Activated CD8-positive, alpha-beta memory T cell treated with anti-CD3 and anti-CD28 coated beads for 36 hours (primary cell): ENCODE measurements at regions not wholly inside any gene's neighbourhood (a gene's known extent, or its start where the extent isn't known, plus 50 kb on each side); places are given as distances from the start of the nearest gene placed in this dataset.
"Not testable (repeated sequence)": the region's sequence is repeated elsewhere in the genome, so short reads cannot be mapped to it uniquely, and the experiment has no call there.

Experiments used
- CTCF ChIA-PET: fragments of 350-600 bp; sonication (Branson Sonifier 250); formaldehyde crosslinking; loops from one replicate; lab custom pipeline; 2021; ENCODE audit warnings: antibody characterized with exemption; lab: Charles Lee
- POLR2A ChIA-PET: fragments of 350-600 bp; sonication (Branson Sonifier 250); formaldehyde crosslinking; loops from one replicate; lab custom pipeline; 2021; ENCODE audit warnings: antibody characterized with exemption; lab: Charles Lee

DNA sequence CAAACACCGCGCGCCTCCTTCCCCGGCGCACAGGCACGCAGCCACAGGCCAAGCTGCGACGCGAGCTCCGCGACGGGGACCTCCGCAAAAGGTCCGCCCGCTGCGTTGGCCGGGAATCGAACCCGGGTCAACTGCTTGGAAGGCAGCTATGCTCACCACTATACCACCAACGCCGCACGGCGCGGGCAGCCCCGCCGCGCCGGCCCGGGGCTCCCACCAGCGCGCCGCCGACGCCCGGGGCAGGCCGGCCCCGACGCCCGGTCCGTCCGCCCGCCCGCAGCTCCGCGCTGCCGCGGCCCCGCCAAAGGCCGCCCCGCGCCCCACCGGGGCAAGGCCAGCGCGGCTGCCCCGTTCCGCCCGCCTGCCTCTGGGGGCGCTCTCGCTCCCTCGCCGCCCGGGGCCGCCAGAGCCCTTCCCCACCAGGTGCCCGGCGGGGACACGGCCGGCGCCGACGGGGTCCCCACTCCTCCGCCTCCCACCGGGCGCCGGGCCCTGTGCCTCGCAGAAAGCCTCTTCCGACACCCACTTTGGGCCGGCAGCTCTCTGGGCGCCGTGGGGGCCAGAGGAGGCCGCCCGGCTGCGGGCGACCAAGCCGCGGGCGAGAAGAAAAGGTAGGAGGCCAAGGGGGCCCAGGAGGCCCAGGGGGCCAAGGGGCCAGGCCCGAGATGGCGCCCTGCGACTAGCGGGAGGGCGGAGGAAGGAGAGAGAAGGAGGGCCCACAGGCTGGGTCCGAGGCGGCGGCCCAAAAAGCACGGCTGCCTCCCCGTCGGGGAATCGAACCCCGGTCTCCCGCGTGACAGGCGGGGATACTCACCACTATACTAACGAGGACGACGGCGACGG, 50.2 kb upstream of the FCGR2A start:
- POLR2A ChIA-PET, CTCF ChIA-PET: not testable (repeated sequence)

DNA sequence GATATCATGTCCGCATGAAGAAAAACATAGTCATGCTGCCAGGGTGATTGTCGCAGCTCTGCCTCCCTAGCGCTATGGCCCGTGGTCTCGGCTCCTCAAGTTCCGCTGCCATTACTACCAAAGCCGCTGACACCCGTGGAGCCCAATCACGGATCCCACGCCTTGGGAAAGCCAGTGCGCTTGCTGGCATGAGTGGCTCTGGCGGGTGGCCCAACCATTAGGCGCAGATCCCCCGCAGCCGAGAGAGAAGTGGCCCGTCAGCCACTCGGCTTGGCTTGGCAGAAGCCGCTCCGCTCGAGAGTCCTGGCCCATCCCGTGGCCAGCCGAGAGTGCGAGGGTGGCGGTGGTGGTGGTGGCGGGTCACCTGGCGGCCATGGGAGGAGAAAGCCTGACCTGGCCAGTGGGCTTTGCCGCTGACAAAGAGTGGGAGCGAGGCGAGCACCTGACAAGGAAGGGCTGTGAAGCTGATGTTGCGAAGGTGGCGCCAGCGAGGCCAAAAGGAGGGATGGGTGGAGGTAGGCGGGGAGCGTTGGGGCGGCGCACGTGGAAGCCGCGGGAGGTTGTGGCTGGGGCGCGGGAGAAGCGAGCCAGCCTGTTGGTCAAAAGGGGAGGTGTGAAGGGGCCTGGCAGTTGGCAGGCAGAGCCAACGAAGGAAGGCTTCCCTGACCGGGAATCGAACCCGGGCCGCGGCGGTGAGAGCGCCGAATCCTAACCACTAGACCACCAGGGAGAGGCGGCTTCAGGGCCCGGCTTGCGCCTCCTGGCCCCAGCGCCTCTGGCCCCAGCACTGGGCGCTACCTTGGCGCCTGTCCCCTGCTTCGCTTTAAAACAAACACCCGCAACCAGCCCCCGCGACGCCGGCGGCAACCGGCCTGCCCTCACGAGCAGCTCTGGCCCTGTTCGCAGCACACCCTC, 51.0 kb upstream of the FCGR2A start:
- POLR2A ChIA-PET, CTCF ChIA-PET: not testable (repeated sequence)

DNA sequence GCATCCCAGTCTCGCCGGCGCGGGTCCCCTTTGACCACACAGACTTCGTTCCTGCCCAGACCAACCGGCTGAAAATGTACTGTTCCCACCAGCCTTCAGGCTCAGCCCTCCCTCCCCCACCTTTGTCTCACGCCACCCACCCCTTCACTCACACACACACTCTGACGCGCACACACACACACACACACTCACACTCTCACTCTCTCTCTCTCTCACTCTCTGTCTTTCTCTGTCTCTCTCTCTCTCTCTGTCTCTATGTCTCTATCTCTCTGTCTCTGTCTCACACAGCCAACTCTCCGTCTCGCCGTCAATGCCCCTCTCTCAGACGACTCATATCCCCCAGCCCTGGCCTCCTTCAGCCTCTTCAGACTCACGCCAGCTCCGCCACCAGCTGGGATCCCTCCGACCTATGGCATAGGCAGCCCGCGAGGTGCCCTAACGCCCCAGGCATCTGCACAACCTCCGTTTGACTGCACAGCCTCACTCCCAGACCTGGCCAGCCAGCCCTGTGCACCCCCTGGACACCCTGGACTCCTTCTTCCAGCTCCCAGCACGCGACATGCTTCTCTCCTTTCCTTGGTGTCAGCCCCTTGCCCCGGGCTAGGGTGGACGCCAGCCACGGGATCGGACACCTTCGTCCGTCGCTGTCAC, 53.4 kb upstream of the FCGR2A start:
- POLR2A ChIA-PET, CTCF ChIA-PET: not testable (repeated sequence)

DNA sequence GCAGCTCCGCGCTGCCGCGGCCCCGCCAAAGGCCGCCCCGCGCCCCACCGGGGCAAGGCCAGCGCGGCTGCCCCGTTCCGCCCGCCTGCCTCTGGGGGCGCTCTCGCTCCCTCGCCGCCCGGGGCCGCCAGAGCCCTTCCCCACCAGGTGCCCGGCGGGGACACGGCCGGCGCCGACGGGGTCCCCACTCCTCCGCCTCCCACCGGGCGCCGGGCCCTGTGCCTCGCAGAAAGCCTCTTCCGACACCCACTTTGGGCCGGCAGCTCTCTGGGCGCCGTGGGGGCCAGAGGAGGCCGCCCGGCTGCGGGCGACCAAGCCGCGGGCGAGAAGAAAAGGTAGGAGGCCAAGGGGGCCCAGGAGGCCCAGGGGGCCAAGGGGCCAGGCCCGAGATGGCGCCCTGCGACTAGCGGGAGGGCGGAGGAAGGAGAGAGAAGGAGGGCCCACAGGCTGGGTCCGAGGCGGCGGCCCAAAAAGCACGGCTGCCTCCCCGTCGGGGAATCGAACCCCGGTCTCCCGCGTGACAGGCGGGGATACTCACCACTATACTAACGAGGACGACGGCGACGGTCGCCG, 57.4 kb upstream of the FCGR2A start:
- POLR2A ChIA-PET, CTCF ChIA-PET: not testable (repeated sequence)

DNA sequence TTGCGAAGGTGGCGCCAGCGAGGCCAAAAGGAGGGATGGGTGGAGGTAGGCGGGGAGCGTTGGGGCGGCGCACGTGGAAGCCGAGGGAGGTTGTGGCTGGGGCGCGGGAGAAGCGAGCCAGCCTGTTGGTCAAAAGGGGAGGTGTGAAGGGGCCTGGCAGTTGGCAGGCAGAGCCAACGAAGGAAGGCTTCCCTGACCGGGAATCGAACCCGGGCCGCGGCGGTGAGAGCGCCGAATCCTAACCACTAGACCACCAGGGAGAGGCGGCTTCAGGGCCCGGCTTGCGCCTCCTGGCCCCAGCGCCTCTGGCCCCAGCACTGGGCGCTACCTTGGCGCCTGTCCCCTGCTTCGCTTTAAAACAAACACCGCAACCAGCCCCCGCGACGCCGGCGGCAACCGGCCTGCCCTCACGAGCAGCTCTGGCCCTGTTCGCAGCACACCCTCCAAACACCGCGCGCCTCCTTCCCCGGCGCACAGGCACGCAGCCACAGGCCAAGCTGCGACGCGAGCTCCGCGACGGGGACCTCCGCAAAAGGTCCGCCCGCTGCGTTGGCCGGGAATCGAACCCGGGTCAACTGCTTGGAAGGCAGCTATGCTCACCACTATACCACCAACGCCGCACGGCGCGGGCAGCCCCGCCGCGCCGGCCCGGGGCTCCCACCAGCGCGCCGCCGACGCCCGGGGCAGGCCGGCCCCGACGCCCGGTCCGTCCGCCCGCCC, 58.1 kb upstream of the FCGR2A start:
- POLR2A ChIA-PET, CTCF ChIA-PET: not testable (repeated sequence)

DNA sequence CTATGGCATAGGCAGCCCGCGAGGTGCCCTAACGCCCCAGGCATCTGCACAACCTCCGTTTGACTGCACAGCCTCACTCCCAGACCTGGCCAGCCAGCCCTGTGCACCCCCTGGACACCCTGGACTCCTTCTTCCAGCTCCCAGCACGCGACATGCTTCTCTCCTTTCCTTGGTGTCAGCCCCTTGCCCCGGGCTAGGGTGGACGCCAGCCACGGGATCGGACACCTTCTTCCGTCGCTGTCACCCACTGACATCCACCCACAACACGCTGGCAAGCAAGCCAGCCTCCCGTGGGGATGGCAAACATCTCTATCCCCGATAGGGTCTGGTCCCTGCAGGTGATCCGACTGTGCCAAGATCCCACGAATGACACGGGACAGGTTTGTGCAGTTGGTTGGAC, 60.5 kb upstream of the FCGR2A start:
- POLR2A ChIA-PET, CTCF ChIA-PET: not testable (repeated sequence)

DNA sequence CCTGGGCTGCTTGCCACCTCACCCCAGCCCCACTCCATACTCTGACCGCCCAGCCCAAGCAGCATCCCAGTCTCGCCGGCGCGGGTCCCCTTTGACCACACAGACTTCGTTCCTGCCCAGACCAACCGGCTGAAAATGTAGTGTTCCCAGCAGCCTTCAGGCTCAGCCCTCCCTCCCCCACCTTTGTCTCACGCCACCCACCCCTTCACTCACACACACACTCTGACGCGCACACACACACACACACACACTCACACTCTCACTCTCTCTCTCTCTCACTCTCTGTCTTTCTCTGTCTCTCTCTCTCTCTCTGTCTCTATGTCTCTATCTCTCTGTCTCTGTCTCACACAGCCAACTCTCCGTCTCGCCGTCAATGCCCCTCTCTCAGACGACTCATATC, 61.0 kb upstream of the FCGR2A start:
- CTCF ChIA-PET, POLR2A ChIA-PET: not testable (repeated sequence)

DNA sequence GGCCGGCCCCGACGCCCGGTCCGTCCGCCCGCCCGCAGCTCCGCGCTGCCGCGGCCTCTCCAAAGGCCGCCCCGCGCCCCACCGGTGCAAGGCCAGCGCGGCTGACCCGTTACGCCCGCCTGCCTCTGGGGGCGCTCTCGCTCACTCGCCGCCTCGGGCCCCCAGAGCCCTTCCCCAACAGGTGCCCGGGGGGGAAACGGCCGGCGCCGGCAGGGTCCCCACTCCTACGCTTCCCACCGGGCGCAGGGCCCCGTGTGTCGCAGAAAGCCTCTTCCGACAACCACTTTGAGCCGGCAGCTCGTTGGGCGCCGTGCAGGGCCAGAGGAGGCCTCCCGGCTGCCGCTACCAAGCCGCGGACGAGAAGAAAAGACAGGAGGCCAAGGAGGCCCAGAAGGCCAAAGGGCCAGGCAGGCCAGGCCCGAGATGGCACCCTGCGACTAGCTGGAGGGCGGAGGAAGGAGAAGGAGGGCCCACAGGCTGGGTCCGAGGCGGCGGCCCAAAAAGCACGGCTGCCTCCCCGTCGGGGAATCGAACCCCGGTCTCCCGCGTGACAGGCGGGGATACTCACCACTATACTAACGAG, 64.9 kb upstream of the FCGR2A start:
- POLR2A ChIA-PET: interaction anchor here (0.6 kb wide), 1 partner anchor 14 kb away, joined by 3 read pairs; no protein-coding TSS in a partner anchor
- CTCF ChIA-PET: interaction anchor here (0.6 to 2.3 kb wide), 9 partner anchors 10 to 312 kb away, joined by 3 to 16 read pairs (median 4); partner anchors contain the start of gene APOA2

DNA sequence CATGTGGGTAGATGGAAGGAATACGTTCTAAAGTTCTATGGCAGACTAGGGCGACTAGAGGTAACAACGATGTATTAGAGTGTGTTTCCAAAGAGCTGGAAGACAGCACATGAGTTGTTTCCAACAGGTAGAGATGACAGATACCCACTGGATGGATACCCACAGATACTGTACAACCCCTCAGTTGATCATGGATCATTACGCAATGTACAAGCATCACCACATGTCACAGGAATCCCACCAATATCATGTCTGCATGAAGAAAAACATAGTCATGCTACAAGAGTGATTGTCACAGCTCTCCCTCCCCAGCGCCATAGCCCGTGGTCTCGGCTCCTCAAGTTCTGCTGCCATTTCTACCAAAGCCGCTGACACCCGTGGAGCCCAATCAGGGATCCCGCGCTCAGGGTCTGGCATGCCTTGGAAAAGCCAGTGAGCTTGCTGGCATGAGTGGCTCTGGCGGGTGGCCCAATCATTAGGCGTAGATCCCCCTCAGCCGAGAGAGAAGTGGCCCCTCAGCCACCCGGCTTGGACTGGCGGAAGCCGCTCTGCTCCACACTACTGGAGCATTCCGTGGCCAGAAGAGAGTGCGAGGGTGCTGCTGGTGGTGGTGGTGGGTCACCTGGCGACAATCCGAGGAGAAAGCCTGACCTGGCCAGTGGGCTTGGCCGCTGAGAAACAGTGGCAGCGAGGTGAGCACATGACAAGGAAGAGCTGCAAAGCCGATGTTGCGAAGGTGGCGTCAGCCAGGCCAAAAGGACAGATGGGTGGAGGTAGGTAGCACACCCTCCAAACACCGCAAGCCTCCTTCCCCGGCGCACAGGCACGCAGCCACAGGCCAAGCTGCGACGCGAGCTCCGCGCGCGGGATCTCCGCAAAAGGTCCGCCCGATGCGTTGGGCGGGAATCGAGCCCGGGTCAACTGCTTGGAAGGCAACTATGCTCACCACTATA, 65.7 kb upstream of the FCGR2A start:
- CTCF ChIA-PET: interaction anchor here (0.6 to 2.3 kb wide), 9 partner anchors 9 to 313 kb away, joined by 3 to 16 read pairs (median 4); partner anchors contain the start of genes APOA2 and TOMM40L
- POLR2A ChIA-PET: interaction anchor here (0.6 kb wide), 1 partner anchor 13 kb away, joined by 3 read pairs; no protein-coding TSS in a partner anchor

DNA sequence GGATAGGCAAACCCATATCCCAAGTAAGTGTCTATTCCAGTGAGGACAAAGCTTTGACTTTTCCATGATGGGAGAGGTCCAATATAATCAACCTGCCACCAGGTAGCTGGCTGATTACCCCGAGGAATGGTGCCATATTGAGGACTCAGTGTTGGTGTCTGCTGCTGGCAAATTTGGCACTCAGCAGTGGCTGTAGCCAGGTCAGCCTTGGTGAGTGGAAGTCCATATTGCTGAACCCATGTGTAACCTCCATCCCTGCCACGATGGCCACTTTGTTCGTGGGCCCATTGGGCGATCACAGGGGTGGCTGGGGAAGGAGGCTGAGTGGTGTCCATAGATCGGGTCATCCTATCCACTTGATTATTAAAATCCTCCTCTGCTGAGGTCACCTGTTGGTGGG, 65.5 kb upstream of the CFAP126 start:
- POLR2A ChIA-PET, CTCF ChIA-PET: not testable (repeated sequence)

DNA sequence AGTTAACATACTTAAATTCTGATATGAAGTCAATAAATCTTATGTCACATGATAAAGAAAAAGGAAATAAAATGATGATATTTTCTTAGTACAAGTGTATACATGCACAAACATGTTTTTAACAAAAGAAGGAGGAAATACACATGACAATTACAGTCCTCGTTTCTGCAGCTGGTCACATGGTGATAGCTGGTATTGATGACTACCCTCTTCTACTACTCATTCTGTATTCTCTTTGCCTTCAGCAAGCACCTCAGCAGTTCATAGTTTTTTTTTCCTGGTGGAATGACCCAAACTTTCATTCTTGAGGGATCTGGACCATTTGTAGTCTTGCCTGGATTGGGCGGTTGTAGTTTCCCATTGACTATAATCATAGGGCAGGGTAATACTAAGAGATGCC, 64.4 kb upstream of the CFAP126 start:
- ChIA-PET CTCF (no interaction called here), POLR2A (no interaction called here)

DNA sequence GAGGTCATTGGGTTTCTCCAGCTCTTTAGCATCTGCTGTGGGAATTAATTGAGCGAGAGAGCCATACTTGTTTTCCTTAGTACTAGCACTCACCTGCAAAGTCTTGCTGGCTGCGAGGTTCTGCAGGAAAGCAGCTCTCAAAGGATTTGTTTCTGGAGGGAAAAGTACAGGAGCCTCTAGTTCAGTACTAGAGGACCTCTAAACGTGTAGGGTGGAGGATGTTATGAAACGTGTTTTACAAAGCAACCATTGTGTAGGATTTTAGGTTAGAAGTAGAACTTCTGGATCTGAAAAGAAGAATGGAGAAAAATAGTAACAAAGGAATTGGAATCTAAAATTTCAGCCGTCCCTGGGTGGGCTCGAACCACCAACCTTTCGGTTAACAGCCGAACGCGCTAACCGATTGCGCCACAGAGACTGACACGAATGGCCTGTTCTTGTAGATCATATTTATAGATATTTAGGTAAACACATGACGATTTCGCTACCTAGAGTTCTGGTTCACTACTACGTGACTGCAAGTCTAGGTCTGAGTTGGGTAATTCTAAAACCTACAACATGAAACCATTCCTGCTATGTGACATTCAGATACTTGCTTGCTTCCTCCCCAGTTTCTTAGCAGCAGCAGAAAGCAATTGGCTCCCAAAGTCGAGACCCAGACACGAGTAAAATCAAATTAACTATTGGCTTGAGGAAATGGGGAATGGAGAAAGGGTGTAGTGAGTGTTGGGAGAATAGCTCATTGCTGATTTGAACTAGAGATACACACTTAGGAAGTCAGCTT, 60.2 kb upstream of the CFAP126 start:
- POLR2A ChIA-PET: no interaction called here
- CTCF ChIA-PET: interaction anchor here (1.1 kb wide), 1 partner anchor 13 kb away, joined by 4 read pairs; no protein-coding TSS in a partner anchor

DNA sequence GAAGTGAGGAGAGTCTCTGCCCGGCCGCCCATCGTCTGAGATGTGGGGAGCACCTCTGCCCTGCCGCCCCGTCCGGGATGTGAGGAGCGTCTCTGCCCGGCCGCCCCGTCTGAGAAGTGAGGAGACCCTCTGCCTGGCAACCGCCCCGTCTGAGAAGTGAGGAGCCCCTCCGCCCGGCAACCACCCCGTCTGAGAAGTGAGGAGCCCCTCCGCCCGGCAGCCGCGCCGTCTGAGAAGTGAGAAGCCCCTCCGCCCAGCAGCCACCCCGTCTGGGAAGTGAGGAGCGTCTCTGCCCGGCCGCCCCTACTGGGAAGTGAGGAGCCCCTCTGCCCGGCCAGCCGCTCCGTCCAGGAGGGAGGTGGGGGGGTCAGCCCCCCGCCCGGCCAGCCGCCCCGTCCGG, 55.2 kb upstream of the CFAP126 start:
- POLR2A ChIA-PET, CTCF ChIA-PET: not testable (repeated sequence)

DNA sequence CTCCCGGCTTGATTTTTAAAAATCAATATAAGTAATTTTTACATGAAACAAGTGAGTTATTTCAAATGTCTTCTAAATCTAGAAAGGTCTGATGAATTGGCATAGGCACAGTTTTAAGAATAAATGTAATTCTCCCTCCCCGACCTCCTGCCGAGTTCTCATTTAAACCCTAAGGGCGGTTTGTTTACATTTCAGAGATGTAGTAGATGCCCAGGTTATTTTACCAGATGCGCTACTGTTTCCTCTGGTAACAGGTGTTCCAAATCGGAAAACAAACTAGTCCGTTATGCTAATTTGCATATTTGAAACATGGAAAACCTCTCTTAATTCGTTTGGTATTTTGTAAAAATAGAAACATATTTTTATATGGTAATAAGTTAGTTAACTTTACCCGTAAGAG, 53.8 kb upstream of the CFAP126 start:
- POLR2A ChIA-PET: no interaction called here
- CTCF ChIA-PET: no interaction called here

DNA sequence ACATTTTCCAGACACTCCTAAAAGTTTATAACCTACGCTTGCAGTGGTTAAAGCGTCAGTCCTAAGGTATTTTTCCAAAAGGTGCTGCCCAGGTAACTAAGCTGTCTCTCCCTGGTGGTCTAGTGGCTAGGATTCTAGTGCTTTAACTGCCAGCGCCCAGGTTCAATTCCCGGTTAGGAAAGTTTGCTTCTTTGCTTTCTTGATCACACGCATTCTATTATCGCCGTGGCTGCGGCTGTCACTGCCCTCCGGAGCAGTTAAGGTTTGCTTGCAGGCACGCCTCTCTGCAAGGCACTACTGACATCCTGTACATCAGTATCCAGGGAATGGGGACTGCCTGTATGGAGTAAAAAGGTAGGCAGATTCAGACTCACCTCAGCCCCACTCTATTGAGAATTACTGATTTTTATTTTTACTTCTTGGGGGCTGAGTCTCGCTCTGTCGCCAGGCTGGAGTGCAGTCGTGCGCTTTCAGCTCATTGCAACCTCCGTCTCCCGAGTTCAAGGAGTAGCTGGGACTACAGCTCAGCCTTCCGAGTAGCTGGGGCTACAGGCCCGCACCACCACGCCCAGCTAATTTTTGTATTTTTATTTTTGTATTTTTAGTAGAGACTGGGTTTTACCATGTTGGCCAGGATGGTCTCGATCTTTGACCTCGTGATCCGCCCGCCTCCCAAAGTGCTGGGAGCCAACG, 53.2 kb upstream of the CFAP126 start:
- POLR2A ChIA-PET: no interaction called here
- CTCF ChIA-PET: no interaction called here

DNA sequence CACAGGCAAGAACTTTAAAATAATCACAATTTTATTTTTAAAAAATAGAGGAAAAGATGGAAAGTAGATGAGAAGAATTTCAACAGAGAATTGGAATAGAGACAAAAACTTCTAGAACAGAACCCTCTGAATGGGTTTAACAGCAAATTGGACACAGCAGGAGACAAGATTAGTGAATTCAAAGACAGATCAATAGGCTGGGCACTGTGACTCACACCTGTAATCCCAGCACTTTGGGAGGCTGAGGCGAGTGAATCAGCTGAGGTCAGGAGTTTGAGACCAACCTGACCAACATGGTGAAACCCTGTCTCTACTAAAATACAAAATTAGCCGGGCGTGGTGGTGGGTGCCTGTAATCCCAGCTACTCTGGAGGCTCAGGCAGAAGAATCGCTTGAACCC, 49.9 kb upstream of the CFAP126 start:
- CTCF ChIA-PET, POLR2A ChIA-PET: not testable (repeated sequence)
